NB4 (cell line): ENCODE measurements at regions not wholly inside any gene's neighbourhood (a gene's known extent, or its start where the extent isn't known, plus 50 kb on each side); places are given as distances from the start of the nearest gene placed in this dataset.

Source experiments
- CTCF ChIP-seq: IDR thresholded peaks from one replicate; pipeline ENCODE4 v1.5.1; 2012; ENCODE audit warnings: low read depth, low read length
- MAX ChIP-seq: IDR thresholded peaks from 2 replicates; pipeline ENCODE4 v1.6.1; 2011; ENCODE audit warnings: low read depth, low read length
- POLR2A ChIP-seq: IDR thresholded peaks from 2 replicates; pipeline ENCODE4 v1.6.1; 2011; ENCODE audit warnings: mild to moderate bottlenecking; ENCODE audit not compliant: insufficient read length; ENCODE audit errors: extremely low read depth

GRCh38 chr16:65998443-65998842 lies 368.0 kb upstream of the CDH5 start:
- no peak for TF ChIP-seq POLR2A
- no peak for TF ChIP-seq CTCF
- TF ChIP-seq MAX, result no peak
